Activated CD4-positive, alpha-beta T cell treated with anti-CD3 and anti-CD28 coated beads for 1 hour (primary cell): ENCODE measurements at regions not wholly inside any gene's neighbourhood (a gene's known extent, or its start where the extent isn't known, plus 50 kb on each side); places are given as distances from the start of the nearest gene placed in this dataset.

Experiments used
- DNase-seq: peaks from one replicate; pipeline ENCODE4 v3.0.0-alpha.2; 2020

DNA sequence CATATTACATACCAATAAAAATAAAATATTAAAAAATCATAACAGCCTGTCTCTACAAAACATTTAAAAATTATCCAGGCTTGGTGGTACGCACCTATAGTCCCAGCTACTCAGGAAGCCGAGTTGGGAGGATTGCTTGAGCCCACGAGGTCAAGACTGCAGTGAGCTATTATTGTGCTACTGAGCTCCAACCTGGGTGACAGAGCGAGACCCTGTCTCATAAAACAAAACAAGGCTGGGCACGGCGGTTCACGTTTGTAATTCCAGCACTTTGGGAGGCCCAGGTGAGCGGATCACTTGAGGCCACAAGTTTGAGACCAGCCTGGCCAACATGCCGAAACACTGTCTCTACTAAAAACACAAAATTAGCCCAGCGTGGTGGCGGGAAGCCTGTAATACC, 52.2 kb upstream of the LSM14A start:
- no peak for DNase-seq

DNA sequence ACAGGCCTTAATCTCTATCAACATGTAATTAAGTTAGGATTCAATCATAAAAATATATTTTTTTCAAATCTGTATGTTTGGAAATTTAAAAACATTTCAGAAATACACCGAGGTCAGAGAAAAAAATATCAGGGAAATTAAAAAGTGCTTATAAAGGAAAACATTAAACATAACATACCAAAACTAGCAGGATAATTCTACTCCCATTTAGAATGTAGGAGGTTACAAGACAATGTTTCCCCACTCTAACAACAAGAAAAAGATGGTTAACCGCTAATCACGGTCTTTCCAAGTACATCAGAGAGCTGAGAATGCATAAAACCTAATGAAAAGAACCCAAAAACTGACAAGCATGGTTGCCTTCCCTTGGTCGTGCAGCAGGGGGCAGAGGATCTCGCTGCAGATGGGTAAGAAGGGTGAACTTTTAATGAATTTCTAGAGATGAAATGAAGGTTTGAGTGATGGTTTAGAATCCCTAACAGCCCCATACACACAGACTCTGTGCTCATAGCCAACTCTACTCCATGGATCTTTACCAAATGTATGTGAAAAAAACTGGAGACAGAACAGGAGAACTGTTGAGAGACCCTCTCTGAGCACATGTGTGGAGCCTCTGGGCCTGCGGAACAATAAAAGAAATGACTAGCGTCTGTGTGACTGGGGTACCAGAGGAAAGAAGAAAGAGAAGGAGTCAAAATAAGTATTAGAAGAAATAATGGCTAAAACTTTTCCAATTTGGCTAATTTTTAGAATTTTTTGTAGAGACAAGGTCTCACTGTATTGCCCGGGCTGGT, 51.3 kb upstream of the LSM14A start:
- peak; percentile 35 for DNase-seq
